WI38 (cell line): ENCODE measurements at regions not wholly inside any gene's neighbourhood (a gene's known extent, or its start where the extent isn't known, plus 50 kb on each side); places are given as distances from the start of the nearest gene placed in this dataset.
"Not testable (repeated sequence)": the region's sequence is repeated elsewhere in the genome, so short reads cannot be mapped to it uniquely, and the experiment has no call there.

Source experiments
- H3K4me3 ChIP-seq: 2 replicates; pipeline ENCODE4 v1.5.1; 2011; ENCODE audit warnings: low read depth, mild to moderate bottlenecking, control low read depth, low read length
- TF ChIP-seq, protein P1 (sequence below): IDR thresholded peaks from 2 replicates; pipeline ENCODE4 v1.5.1; 2012; ENCODE audit warnings: low read depth, mild to moderate bottlenecking, control low read depth, low read length

DNA sequence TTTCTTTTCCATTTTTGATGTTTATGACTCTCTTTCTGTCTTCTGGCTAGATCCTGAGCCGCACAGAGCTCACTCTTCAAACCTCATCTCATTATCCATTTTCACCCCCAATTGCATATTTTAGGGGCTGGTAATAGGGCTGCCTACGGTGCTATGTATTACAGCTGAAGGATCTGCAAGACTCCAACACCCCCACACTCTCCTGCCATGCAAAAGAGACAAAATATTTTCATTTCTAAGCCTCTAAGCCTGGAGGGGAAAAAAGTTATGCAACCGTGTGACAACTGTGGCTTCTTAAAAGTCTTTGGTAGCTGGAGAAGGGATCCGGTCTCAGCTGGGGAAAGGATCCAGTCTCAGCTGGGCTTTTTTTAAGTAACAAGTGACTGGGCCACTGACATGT lies 311.6 kb downstream of the NPHP4 start:
- TF ChIP-seq, protein P1, sequence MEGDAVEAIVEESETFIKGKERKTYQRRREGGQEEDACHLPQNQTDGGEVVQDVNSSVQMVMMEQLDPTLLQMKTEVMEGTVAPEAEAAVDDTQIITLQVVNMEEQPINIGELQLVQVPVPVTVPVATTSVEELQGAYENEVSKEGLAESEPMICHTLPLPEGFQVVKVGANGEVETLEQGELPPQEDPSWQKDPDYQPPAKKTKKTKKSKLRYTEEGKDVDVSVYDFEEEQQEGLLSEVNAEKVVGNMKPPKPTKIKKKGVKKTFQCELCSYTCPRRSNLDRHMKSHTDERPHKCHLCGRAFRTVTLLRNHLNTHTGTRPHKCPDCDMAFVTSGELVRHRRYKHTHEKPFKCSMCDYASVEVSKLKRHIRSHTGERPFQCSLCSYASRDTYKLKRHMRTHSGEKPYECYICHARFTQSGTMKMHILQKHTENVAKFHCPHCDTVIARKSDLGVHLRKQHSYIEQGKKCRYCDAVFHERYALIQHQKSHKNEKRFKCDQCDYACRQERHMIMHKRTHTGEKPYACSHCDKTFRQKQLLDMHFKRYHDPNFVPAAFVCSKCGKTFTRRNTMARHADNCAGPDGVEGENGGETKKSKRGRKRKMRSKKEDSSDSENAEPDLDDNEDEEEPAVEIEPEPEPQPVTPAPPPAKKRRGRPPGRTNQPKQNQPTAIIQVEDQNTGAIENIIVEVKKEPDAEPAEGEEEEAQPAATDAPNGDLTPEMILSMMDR = no peak
- no peak overlapping the region for H3K4me3 ChIP-seq

DNA sequence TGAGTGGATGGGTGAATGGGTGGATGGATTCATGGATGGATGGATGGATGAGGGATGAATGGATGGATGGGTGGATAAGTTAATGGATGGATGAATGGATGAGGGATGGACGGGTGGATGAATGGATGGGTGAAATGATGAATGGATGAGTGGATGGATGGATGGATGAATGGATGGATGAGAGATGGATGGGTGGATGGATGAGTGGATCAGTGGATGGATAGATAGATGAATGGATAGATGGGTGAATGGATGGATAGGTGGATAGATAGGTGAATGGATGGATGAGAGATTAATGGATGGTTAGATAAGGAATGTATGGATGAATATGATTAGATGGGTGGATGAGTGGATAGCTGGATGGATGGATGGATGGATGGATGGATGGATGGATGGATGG lies 313.5 kb downstream of the NPHP4 start:
- TF ChIP-seq, protein P1 = no peak
- no peak overlapping the region for H3K4me3 ChIP-seq

DNA sequence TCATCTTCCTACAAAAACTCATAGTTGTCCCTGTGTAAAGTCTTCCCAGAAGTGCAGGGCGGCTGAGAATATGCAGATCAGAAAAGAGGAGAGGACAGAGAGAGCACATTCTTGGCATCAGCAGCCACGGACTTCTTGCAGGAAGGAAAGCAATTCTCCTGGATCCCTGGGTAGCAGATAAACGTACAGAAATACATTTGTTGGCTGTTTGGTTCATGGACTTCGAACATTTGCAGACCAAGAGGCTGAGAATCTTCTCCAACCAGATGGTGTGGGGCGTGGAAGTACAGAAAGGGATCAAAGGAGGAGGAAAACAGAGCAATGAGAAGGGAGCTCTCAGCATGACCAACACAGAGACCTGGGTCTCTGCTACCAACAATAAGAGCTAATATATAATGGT lies 319.9 kb downstream of the NPHP4 start:
- H3K4me3 ChIP-seq = not testable (repeated sequence)

DNA sequence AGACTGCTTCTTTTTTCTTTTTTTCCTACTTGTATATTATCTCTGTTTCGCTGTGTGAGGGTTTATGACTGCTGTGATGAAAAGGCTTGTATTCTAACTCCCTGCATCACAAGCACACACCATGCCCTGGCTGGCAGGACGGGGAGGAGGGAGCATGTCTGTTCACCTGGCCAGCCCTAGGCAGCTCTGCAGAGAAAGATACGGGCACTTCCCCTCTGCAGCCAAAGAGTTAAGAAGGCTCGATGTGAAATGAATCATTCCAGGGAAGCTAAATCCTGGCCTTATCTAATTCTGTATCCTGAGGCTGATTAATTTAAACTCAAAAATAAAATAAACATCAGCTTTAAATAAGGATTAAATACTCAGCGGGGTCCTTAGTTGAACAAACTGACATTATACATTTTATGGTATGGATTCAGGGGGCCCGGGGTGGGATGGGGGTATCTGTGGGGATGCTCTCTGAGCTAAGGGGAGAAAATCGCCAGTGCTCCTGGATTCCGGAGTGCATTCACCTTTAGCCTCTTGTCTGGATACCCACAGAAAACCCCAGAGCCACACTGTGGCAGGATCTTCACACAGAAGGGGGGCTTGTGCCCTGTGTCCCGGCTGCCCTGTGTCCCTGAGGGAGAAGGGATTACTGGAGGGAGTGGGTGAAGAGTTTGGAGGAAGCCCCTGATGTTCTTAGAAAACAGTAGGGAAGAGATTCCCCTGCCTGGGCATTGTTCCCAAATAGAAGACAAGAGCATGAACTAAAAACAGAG lies 321.5 kb downstream of the NPHP4 start:
- TF ChIP-seq, protein P1 = no peak
- no peak overlapping the region for H3K4me3 ChIP-seq

DNA sequence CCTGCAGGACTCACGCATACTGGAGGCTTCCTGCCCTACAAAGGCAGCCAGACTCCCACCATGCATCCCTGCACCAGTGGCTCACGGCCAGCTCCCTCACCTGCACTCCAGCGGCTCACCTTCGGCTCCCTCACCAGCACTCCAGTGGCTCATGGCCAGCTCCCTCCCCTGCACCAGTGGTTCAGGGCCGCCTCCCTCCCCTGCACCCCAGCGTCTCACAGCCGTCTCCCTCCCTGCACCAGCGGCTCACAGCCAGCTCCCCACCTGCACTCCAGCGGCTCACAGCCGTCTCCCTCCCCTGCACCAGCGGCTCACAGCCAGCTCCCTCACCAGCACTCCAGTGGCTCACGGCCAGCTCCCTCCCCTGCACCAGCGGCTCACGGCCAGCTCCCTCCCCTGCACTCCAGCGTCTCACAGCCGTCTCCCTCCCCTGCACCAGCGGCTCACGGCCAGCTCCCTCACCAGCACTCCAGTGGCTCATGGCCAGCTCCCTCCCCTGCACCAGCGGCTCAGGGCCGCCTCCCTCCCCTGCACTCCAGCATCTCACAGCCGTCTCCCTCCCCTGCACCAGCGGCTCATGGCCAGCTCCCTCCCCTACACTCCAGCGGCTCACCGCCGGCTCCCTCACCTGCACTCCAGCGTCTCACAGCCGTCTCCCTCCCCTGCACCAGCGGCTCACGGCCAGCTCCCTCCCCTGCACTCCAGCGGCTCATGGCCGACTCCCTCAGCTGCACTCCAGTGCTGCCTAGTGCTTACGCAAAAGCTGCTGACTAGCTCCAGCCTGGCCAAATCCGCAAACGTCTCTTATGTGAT lies 324.5 kb downstream of the NPHP4 start:
- H3K4me3 ChIP-seq = no peak overlapping the region
- TF ChIP-seq, protein P1 = no peak

DNA sequence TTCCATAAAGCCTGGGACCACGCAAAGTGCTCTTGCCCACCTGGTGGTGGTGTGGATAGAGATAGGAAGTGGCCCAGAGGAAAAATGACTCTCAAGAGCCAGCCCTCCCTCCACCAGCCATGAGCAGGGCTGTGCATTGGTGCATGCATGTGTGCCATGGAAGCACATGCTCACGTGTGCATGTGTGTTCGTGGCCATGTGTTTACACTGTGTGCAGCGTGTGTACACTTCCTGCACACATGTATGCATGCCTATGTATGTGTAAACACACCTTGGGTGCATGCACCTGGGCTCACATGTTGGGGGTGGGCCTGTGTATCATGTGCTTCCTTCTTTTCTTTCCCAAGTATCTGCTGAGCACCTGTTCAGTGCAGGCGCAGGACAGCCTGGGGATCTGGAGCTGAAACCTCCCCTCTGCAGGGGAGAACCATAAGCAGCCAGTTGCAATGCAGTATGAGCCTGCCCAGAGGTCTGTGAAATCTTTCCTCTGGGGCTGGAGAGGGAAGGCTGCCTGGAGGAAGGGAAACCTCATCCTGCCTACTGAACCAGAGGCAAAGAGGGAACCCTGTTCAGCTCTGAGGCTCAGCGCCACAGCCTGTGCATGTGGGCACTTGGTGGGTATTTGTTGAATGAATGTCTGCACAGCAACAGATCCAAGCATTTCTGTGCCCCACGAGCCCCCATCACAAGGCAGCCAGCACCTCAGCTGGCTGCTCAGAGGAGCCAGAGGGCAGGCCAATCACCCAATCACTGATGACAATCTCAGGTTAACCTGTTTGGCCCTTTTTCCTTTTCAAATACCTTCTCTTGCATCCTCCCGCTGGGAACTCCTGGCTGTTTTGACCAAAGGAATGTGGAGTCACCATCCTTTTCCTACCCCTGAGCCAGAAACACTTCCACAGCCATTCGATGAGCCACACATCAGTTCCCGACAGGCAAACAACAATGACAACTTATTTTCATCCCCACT lies 327.0 kb downstream of the NPHP4 start:
- TF ChIP-seq, protein P1 = no peak
- H3K4me3 ChIP-seq = no peak overlapping the region

DNA sequence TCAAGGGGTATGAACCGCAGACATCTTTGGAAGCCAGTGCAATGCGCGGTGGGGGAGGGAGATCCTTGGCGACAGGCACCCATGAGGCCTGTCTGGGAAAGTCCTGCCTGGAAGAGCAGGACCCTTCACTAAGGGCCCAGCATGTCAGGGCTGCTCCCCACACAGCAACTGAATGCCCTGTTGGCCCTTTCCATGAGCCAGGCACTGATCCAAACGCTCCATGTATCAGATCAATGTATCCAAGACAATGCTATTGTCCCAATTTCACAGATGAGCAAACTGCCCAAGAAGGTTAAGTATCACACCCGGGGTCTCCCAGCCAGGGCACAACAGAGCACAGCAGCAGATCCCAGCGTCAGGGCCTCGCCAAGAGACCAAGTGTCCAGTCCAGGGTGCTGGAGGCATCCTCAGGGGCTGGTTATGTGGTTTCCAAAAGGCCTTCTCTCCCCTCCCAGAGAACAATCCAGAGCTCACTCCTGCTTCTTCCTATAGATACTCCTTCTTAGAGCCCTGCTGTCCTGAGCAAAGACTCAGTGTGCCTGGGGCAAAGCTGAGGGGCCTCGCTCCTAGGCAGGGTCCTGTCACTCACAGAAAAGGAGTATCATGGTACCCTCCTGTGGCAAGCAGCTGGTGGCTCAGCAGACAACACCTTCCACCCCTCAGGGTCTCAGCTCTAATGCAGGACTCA lies 328.0 kb downstream of the NPHP4 start:
- TF ChIP-seq, protein P1 = no peak
- no peak overlapping the region for H3K4me3 ChIP-seq
